Liver (tissue), 8 donors: ENCODE measurements at regions not wholly inside any gene's neighbourhood (a gene's known extent, or its start where the extent isn't known, plus 50 kb on each side); places are given as distances from the start of the nearest gene placed in this dataset.

ENCODE experiments used
- DNase-seq: peaks from one replicate; pipeline ENCODE4 v3.0.0-alpha.2; 2017; ENCODE audit warnings: low spot score
- H3K27ac ChIP-seq, 2 donors: one replicate each; pipeline ENCODE4 v1.7.0; 2013; ENCODE audit warnings: inconsistent platforms in 2 of 2, low read length in 2 of 2, control low read depth in 1 of 2, low read depth in 1 of 2, mild to moderate bottlenecking in 1 of 2
- H3K27me3 ChIP-seq, 4 donors: one replicate each; pipeline versions ENCODE4 v1.6.1 to v1.7.0; 2013; ENCODE audit warnings: low read length in 3 of 4, inconsistent platforms in 1 of 4, mild to moderate bottlenecking in 1 of 4, moderate library complexity in 1 of 4; ENCODE audit not compliant: control insufficient read depth in 4 of 4, insufficient read depth in 4 of 4
- H3K36me3 ChIP-seq, 4 donors: one replicate each; pipeline versions ENCODE4 v1.6.1 to v1.7.0; 2013; ENCODE audit warnings: low read length in 3 of 4, mild to moderate bottlenecking in 3 of 4, low read depth in 1 of 4, moderate library complexity in 1 of 4; ENCODE audit not compliant: control insufficient read depth in 4 of 4, insufficient read depth in 3 of 4
- H3K4me1 ChIP-seq, 4 donors: one replicate each; pipeline versions ENCODE4 v1.6.1 to v1.7.0; 2013; ENCODE audit warnings: low read length in 3 of 4, mild to moderate bottlenecking in 3 of 4, moderate library complexity in 1 of 4; ENCODE audit not compliant: control insufficient read depth in 4 of 4, insufficient read depth in 4 of 4
- H3K4me3 ChIP-seq, 3 donors: one replicate each; pipeline versions ENCODE4 v1.6.1 to v1.7.0; 2013; ENCODE audit warnings: low read length in 3 of 3, control low read depth in 1 of 3, low read depth in 1 of 3, mild to moderate bottlenecking in 1 of 3
- H3K9ac ChIP-seq, 2 donors: one replicate each; pipeline ENCODE4 v1.7.0; 2013; ENCODE audit warnings: low read length in 2 of 2, mild to moderate bottlenecking in 2 of 2, moderate library complexity in 2 of 2, control low read depth in 1 of 2, low read depth in 1 of 2
- H3K9me3 ChIP-seq, 4 donors: one replicate each; pipeline versions ENCODE4 v1.6.1 to v1.7.0; 2013; ENCODE audit warnings: low read length in 3 of 4; ENCODE audit not compliant: control insufficient read depth in 4 of 4
- ATF3 ChIP-seq: IDR thresholded peaks from 2 replicates; pipeline ENCODE4 v1.6.1; 2016; ENCODE audit warnings: antibody characterized with exemption
- CTCF ChIP-seq: fragments of 150-350 bp; IDR thresholded peaks from 2 replicates; pipeline ENCODE4 v1.5.1; 2017; ENCODE audit warnings: improper control_type of control experiment, low read depth, low read length; ENCODE audit not compliant: missing input control
- EGR1 ChIP-seq, 2 donors: IDR thresholded peaks; 2 replicates each; pipeline ENCODE4 v1.6.1; 2016 to 2018; ENCODE audit warnings: antibody characterized with exemption in 2 of 2, low read depth in 2 of 2
- FOXA1 ChIP-seq: IDR thresholded peaks from 2 replicates; pipeline ENCODE4 v1.6.1; 2016; ENCODE audit warnings: antibody characterized with exemption
- GABPA ChIP-seq, 2 donors: IDR thresholded peaks in 1 of 2; conservative IDR thresholded peaks in 1 of 2; 2 replicates each; pipeline ENCODE4 v1.6.1; 2016; ENCODE audit warnings: antibody characterized with exemption in 2 of 2, mild to moderate bottlenecking in 1 of 2, moderate library complexity in 1 of 2
- HNF4A ChIP-seq, 2 donors: conservative IDR thresholded peaks; 2 replicates each; pipeline ENCODE4 v1.6.1; 2016; ENCODE audit warnings: antibody characterized with exemption in 2 of 2, mild to moderate bottlenecking in 2 of 2
- HNF4G ChIP-seq: IDR thresholded peaks from 2 replicates; pipeline ENCODE4 v1.6.1; 2016; ENCODE audit warnings: antibody characterized with exemption
- MAX ChIP-seq: IDR thresholded peaks from 2 replicates; pipeline ENCODE4 v1.6.1; 2016; ENCODE audit warnings: antibody characterized with exemption
- NR2F2 ChIP-seq: IDR thresholded peaks from 2 replicates; pipeline ENCODE4 v1.6.1; 2016; ENCODE audit warnings: antibody characterized with exemption
- RAD21 ChIP-seq, 2 donors: IDR thresholded peaks; 2 replicates each; pipeline ENCODE4 v1.6.1; 2016; ENCODE audit warnings: antibody characterized with exemption in 2 of 2, mild to moderate bottlenecking in 2 of 2
- SP1 ChIP-seq: IDR thresholded peaks from 2 replicates; pipeline ENCODE4 v1.6.1; 2018; ENCODE audit warnings: antibody characterized with exemption, mild to moderate bottlenecking
- TAF1 ChIP-seq: conservative IDR thresholded peaks from 2 replicates; pipeline ENCODE4 v1.6.1; 2016; ENCODE audit warnings: antibody characterized with exemption, mild to moderate bottlenecking
- YY1 ChIP-seq: IDR thresholded peaks from 2 replicates; pipeline ENCODE4 v1.6.1; 2016; ENCODE audit warnings: antibody characterized with exemption, mild to moderate bottlenecking
- ZBTB33 ChIP-seq: IDR thresholded peaks from 2 replicates; pipeline ENCODE4 v1.6.1; 2016; ENCODE audit warnings: antibody characterized with exemption
- WGBS: extraction: QIAGEN DNeasy Blood & Tissue Kit; methylation state at CpG from one replicate; pipeline ENCODE4 v1.1.7; 2013; 5-methylcytosine and 5-hydroxymethylcytosine counted together
- donor health status: healthy.
- donor health status: healthy.
- donor health status: healthy.
- donor health status: healthy.
- donor health status: healthy.

- Histone ChIP-seq H3K27ac (no peak overlapping the region), H3K36me3 (no peaks in the 10 kb centered on the region), H3K27me3 (peaks cover 0 to under 1% (median 0%) of the 10 kb centered on the region in 4 donors), H3K4me3 (no peak overlapping the region), H3K9ac (no peak overlapping the region), H3K4me1 (no peaks in the 10 kb centered on the region), H3K9me3 (no peaks in the 10 kb centered on the region)
- TF ChIP-seq RAD21 (IDR thresholded peaks at IDR 0.05) (no peak), HNF4G (no peak), GABPA (IDR thresholded peaks at IDR 0.05 in 1 of 2, conservative IDR thresholded peaks at IDR 0.05 in 1 of 2) (no peak), TAF1 (no peak), ZBTB33 (no peak), EGR1 (IDR thresholded peaks at IDR 0.05; ENCODE audit: low read depth in 2 of 2) (no peak), YY1 (no peak), NR2F2 (no peak)
- no peak for DNase-seq
- WGBS: 94% methylated on average over 5 of the region's 5 CpGs
Measured at GRCh38 chr10:78210548-78210947, 176.9 kb downstream of the RPS24 start.

- WGBS: 91% methylated on average over 6 of the region's 6 CpGs
- H3K27me3 ChIP-seq: peaks cover 0 to 4% (median 0%) of the 10 kb centered on the region in 4 donors
- no peak overlapping the region for H3K9ac ChIP-seq
- TF ChIP-seq GABPA (IDR thresholded peaks at IDR 0.05 in 1 of 2, conservative IDR thresholded peaks at IDR 0.05 in 1 of 2) (no peak), EGR1 (IDR thresholded peaks at IDR 0.05; ENCODE audit: low read depth in 2 of 2) (no peak), MAX (no peak)
- H3K4me1 ChIP-seq: no peaks in the 10 kb centered on the region
- no peak for DNase-seq
- no peaks in the 10 kb centered on the region for H3K9me3 ChIP-seq
- no peaks in the 10 kb centered on the region for H3K36me3 ChIP-seq
- no peak overlapping the region for H3K27ac ChIP-seq
- no peak overlapping the region for H3K4me3 ChIP-seq
Measured at GRCh38 chr10:78210976-78211375, 177.3 kb downstream of the RPS24 start.

GRCh38 chr10:78211561-78212051 is 177.9 kb downstream of the RPS24 start:
- Histone ChIP-seq H3K9ac (no peak overlapping the region), H3K36me3 (no peaks in the 10 kb centered on the region), H3K27ac (no peak overlapping the region), H3K4me1 (no peaks in the 10 kb centered on the region), H3K9me3 (no peaks in the 10 kb centered on the region), H3K27me3 (peaks cover 0 to 4% (median 0%) of the 10 kb centered on the region in 4 donors), H3K4me3 (no peak overlapping the region)
- TF ChIP-seq NR2F2 (no peak), YY1 (no peak), CTCF (no peak), EGR1 (IDR thresholded peaks at IDR 0.05; ENCODE audit: low read depth in 2 of 2) (no peak), ATF3 (no peak), SP1 (no peak), HNF4A (conservative IDR thresholded peaks at IDR 0.05) (no peak), FOXA1 (no peak), RAD21 (IDR thresholded peaks at IDR 0.05) (peak; percentile 65 to 67)
- WGBS: 74% methylated on average over 6 of the region's 6 CpGs
- no peak for DNase-seq
